ENCODE measurements at regions not wholly inside any gene's neighbourhood (a gene's known extent, or its start where the extent isn't known, plus 50 kb on each side); places are given as distances from the start of the nearest gene placed in this dataset.

GRCh38 chr16:51888534-51888933 lies 658.4 kb downstream of the TOX3 start:
- Mint-ChIP-seq H3K27ac (no peak overlapping the region), H3K4me3 (no peak overlapping the region), H3K36me3 (no peaks in the 10 kb centered on the region), H3K4me1 (no peaks in the 10 kb centered on the region), H3K27me3 (no peaks in the 10 kb centered on the region), H3K9me3 (peaks cover 5% of the 10 kb centered on the region)
- no peak for DNase-seq

GRCh38 chr16:51888016-51888415 lies 658.9 kb downstream of the TOX3 start:
- no peaks in the 10 kb centered on the region for H3K36me3 Mint-ChIP-seq
- no peak overlapping the region for H3K27ac Mint-ChIP-seq
- no peaks in the 10 kb centered on the region for H3K4me1 Mint-ChIP-seq
- DNase-seq: no peak
- no peak overlapping the region for H3K4me3 Mint-ChIP-seq
- H3K27me3 Mint-ChIP-seq: no peaks in the 10 kb centered on the region
- peaks cover 1% of the 10 kb centered on the region for H3K9me3 Mint-ChIP-seq

- no peak overlapping the region for H3K4me3 Mint-ChIP-seq
- H3K27me3 Mint-ChIP-seq: no peaks in the 10 kb centered on the region
- H3K36me3 Mint-ChIP-seq: no peaks in the 10 kb centered on the region
- H3K9me3 Mint-ChIP-seq: peaks cover 1% of the 10 kb centered on the region
- no peak for DNase-seq
- H3K27ac Mint-ChIP-seq: no peak overlapping the region
- H3K4me1 Mint-ChIP-seq: no peaks in the 10 kb centered on the region
These were observed 660.5 kb downstream of the TOX3 start for GRCh38 chr16:51886456-51886855.

GRCh38 chr16:51884773-51885172 lies 662.2 kb downstream of the TOX3 start:
- H3K36me3 Mint-ChIP-seq: no peaks in the 10 kb centered on the region

GRCh38 chr16:51881731-51882130 lies 665.2 kb downstream of the TOX3 start:
- no peaks in the 10 kb centered on the region for H3K9me3 Mint-ChIP-seq
- H3K27ac Mint-ChIP-seq: no peak overlapping the region
- no peaks in the 10 kb centered on the region for H3K27me3 Mint-ChIP-seq
- DNase-seq: no peak
- no peaks in the 10 kb centered on the region for H3K4me1 Mint-ChIP-seq
- H3K36me3 Mint-ChIP-seq: no peaks in the 10 kb centered on the region
- no peak overlapping the region for H3K4me3 Mint-ChIP-seq

More at GRCh38 chr16:51884773-51885172, 662.2 kb downstream of the TOX3 start:
- no peak for DNase-seq
- no peak overlapping the region for H3K4me3 Mint-ChIP-seq
- H3K27me3 Mint-ChIP-seq: no peaks in the 10 kb centered on the region
- H3K9me3 Mint-ChIP-seq: peaks cover 1% of the 10 kb centered on the region
- H3K27ac Mint-ChIP-seq: no peak overlapping the region
- H3K4me1 Mint-ChIP-seq: no peaks in the 10 kb centered on the region

- H3K36me3 Mint-ChIP-seq: no peaks in the 10 kb centered on the region
- H3K27ac Mint-ChIP-seq: no peak overlapping the region
- no peak for DNase-seq
- H3K4me3 Mint-ChIP-seq: no peak overlapping the region
- H3K9me3 Mint-ChIP-seq: no peaks in the 10 kb centered on the region
- no peaks in the 10 kb centered on the region for H3K27me3 Mint-ChIP-seq
- H3K4me1 Mint-ChIP-seq: no peaks in the 10 kb centered on the region
These were observed 666.2 kb downstream of the TOX3 start for GRCh38 chr16:51880776-51881175.

GRCh38 chr16:51877686-51878085 lies 669.3 kb downstream of the TOX3 start:
- Mint-ChIP-seq H3K9me3 (no peaks in the 10 kb centered on the region), H3K27ac (no peak overlapping the region), H3K4me3 (no peak overlapping the region), H3K27me3 (no peaks in the 10 kb centered on the region), H3K36me3 (no peaks in the 10 kb centered on the region), H3K4me1 (no peaks in the 10 kb centered on the region)
- DNase-seq: no peak

GRCh38 chr16:51876934-51877333 lies 670.0 kb downstream of the TOX3 start:
- Mint-ChIP-seq H3K9me3 (no peaks in the 10 kb centered on the region), H3K36me3 (no peaks in the 10 kb centered on the region), H3K4me3 (no peak overlapping the region), H3K27me3 (no peaks in the 10 kb centered on the region), H3K27ac (no peak overlapping the region), H3K4me1 (no peaks in the 10 kb centered on the region)
- no peak for DNase-seq

GRCh38 chr16:51876601-51876875 lies 670.4 kb downstream of the TOX3 start:
- no peak for DNase-seq
- H3K4me3 Mint-ChIP-seq: no peak overlapping the region
- no peaks in the 10 kb centered on the region for H3K4me1 Mint-ChIP-seq
- H3K36me3 Mint-ChIP-seq: no peaks in the 10 kb centered on the region
- no peaks in the 10 kb centered on the region for H3K9me3 Mint-ChIP-seq
- no peak overlapping the region for H3K27ac Mint-ChIP-seq
- H3K27me3 Mint-ChIP-seq: no peaks in the 10 kb centered on the region

GRCh38 chr16:51875834-51876600 lies 670.9 kb downstream of the TOX3 start:
- no peak for DNase-seq
- Mint-ChIP-seq H3K4me1 (no peaks in the 10 kb centered on the region), H3K27me3 (no peaks in the 10 kb centered on the region), H3K4me3 (no peak overlapping the region), H3K27ac (no peak overlapping the region), H3K9me3 (no peaks in the 10 kb centered on the region), H3K36me3 (no peaks in the 10 kb centered on the region)

- Mint-ChIP-seq H3K4me3 (no peak overlapping the region), H3K27me3 (no peaks in the 10 kb centered on the region), H3K9me3 (peaks cover 1% of the 10 kb centered on the region), H3K27ac (no peak overlapping the region), H3K4me1 (no peaks in the 10 kb centered on the region), H3K36me3 (no peaks in the 10 kb centered on the region)
- no peak for DNase-seq
These were observed 674.4 kb downstream of the TOX3 start for GRCh38 chr16:51872524-51872923.

- H3K27me3 Mint-ChIP-seq: no peaks in the 10 kb centered on the region
- H3K36me3 Mint-ChIP-seq: no peaks in the 10 kb centered on the region
- no peak overlapping the region for H3K27ac Mint-ChIP-seq
- DNase-seq: no peak
- no peaks in the 10 kb centered on the region for H3K4me1 Mint-ChIP-seq
- peaks cover 1% of the 10 kb centered on the region for H3K9me3 Mint-ChIP-seq
- H3K4me3 Mint-ChIP-seq: no peak overlapping the region
These were observed 676.6 kb downstream of the TOX3 start for GRCh38 chr16:51870296-51870854.

- no peak for DNase-seq
- Mint-ChIP-seq H3K36me3 (no peaks in the 10 kb centered on the region), H3K4me3 (no peak overlapping the region), H3K9me3 (peaks cover 1% of the 10 kb centered on the region), H3K4me1 (no peaks in the 10 kb centered on the region), H3K27ac (no peak overlapping the region), H3K27me3 (no peaks in the 10 kb centered on the region)
These were observed 677.8 kb downstream of the TOX3 start for GRCh38 chr16:51869176-51869575.

- H3K27me3 Mint-ChIP-seq: no peaks in the 10 kb centered on the region
- DNase-seq: no peak
- no peaks in the 10 kb centered on the region for H3K4me1 Mint-ChIP-seq
- no peak overlapping the region for H3K27ac Mint-ChIP-seq
- peaks cover 1% of the 10 kb centered on the region for H3K9me3 Mint-ChIP-seq
- H3K36me3 Mint-ChIP-seq: no peaks in the 10 kb centered on the region
- H3K4me3 Mint-ChIP-seq: no peak overlapping the region
These were observed 678.3 kb downstream of the TOX3 start for GRCh38 chr16:51868631-51869030.

- DNase-seq: no peak
- no peak overlapping the region for H3K27ac Mint-ChIP-seq
- H3K9me3 Mint-ChIP-seq: peaks cover 1% of the 10 kb centered on the region
- no peaks in the 10 kb centered on the region for H3K36me3 Mint-ChIP-seq
- no peaks in the 10 kb centered on the region for H3K27me3 Mint-ChIP-seq
- H3K4me3 Mint-ChIP-seq: no peak overlapping the region
- no peaks in the 10 kb centered on the region for H3K4me1 Mint-ChIP-seq
These were observed 679.4 kb downstream of the TOX3 start for GRCh38 chr16:51867386-51868065.

- H3K4me1 Mint-ChIP-seq: no peaks in the 10 kb centered on the region
- DNase-seq: no peak
- H3K4me3 Mint-ChIP-seq: no peak overlapping the region
- H3K27me3 Mint-ChIP-seq: no peaks in the 10 kb centered on the region
- no peaks in the 10 kb centered on the region for H3K36me3 Mint-ChIP-seq
- peaks cover under 1% of the 10 kb centered on the region for H3K9me3 Mint-ChIP-seq
- no peak overlapping the region for H3K27ac Mint-ChIP-seq
These were observed 682.4 kb downstream of the TOX3 start for GRCh38 chr16:51864575-51864974.

Measured in activated naive CD8-positive, alpha-beta T cell treated with anti-CD3 and anti-CD28 coated beads for 36 hours (primary cell).